ENCODE measurements at regions not wholly inside any gene's neighbourhood (a gene's known extent, or its start where the extent isn't known, plus 50 kb on each side); places are given as distances from the start of the nearest gene placed in this dataset.

- TF ChIP-seq, protein P1, sequence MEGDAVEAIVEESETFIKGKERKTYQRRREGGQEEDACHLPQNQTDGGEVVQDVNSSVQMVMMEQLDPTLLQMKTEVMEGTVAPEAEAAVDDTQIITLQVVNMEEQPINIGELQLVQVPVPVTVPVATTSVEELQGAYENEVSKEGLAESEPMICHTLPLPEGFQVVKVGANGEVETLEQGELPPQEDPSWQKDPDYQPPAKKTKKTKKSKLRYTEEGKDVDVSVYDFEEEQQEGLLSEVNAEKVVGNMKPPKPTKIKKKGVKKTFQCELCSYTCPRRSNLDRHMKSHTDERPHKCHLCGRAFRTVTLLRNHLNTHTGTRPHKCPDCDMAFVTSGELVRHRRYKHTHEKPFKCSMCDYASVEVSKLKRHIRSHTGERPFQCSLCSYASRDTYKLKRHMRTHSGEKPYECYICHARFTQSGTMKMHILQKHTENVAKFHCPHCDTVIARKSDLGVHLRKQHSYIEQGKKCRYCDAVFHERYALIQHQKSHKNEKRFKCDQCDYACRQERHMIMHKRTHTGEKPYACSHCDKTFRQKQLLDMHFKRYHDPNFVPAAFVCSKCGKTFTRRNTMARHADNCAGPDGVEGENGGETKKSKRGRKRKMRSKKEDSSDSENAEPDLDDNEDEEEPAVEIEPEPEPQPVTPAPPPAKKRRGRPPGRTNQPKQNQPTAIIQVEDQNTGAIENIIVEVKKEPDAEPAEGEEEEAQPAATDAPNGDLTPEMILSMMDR (IDR thresholded peaks at IDR 0.05; ENCODE audit: insufficient read depth, low read depth, low read length, missing control alignments) = no peak
Observed at GRCh38 chr18:66316701-66317100, 287.2 kb downstream of the CDH19 start.

DNA sequence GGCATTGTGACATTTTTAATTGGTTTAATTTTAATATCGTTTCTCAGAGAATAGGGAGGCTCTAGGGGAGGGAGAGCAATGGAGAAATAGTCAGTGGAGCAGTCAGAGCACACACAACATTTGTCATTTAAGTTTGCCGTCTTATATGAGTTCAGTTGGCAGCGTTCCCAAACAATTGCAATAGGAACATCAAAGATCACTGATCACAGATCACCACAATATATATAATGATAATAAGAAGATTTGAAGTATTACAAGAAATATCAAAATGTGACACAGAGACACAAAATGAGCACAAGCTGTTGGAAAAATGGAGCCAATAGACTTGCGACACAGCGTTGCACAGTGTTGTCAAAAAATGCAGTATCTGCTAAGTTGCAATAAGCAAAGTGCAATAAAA, 303.7 kb downstream of the CDH19 start:
- TF ChIP-seq, protein P1 (IDR thresholded peaks at IDR 0.05; ENCODE audit: insufficient read depth, low read depth, low read length, missing control alignments) = no peak
- DNase-seq (ENCODE audit: low read depth) = no peak
- H3K4me3 ChIP-seq (ENCODE audit: low read depth, low read length) = no peak overlapping the region

More at GRCh38 chr18:66316701-66317100, 287.2 kb downstream of the CDH19 start:
- H3K4me3 ChIP-seq (ENCODE audit: low read depth, low read length) = no peak overlapping the region
- no peak for DNase-seq (ENCODE audit: low read depth)

DNA sequence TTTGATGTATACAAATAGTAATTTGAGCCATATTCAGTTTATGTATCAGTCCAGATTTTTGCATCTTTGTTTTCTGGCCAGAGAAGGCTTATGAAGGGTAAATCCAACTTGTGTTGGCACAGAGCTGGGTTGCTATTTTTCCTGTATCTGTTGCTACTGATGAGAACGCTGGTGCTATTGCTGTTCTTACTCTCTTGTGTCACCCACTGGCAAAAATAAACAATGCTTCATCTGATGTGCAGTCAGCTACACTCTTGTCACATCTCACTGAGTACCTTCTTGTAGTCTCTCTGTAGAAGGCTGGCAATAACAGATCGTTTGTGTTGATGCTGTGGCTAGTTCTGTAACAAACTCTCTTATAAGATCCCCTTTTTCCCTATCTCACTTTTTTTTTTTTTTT, 323.4 kb downstream of the CDH19 start:
- H3K4me3 ChIP-seq (ENCODE audit: low read depth, low read length) = no peak overlapping the region

GRCh38 chr18:66271962-66272361, 331.9 kb downstream of the CDH19 start:
- TF ChIP-seq, protein P1 (IDR thresholded peaks at IDR 0.05; ENCODE audit: insufficient read depth, low read depth, low read length, missing control alignments) = no peak

More for the DNA sequence above, 323.4 kb downstream of the CDH19 start:
- no peak for DNase-seq (ENCODE audit: low read depth)
- TF ChIP-seq, protein P1 (IDR thresholded peaks at IDR 0.05; ENCODE audit: insufficient read depth, low read depth, low read length, missing control alignments) = no peak

DNA sequence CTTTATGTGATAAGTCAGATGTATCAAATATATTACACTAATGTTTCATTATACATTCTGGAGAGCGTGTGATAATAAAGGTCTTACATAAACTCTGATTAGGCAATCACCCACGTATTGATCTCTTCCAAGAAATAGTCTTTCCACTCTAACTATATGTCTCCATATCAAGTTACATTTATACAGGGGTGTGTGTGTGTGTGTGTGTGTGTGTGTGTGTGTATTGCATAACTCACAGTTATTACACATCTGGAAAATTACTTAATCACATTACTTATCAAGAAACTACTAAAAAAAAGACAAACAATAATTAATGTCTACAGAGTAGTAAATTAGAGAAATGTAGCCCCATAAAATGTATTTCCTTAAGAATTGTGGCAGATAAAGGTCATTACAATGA, 339.8 kb downstream of the CDH19 start:
- TF ChIP-seq, protein P1 (IDR thresholded peaks at IDR 0.05; ENCODE audit: insufficient read depth, low read depth, low read length, missing control alignments) = no peak
- no peak overlapping the region for H3K4me3 ChIP-seq (ENCODE audit: low read depth, low read length)
- no peak for DNase-seq (ENCODE audit: low read depth)

More at GRCh38 chr18:66271962-66272361, 331.9 kb downstream of the CDH19 start:
- no peak for DNase-seq (ENCODE audit: low read depth)
- H3K4me3 ChIP-seq (ENCODE audit: low read depth, low read length) = no peak overlapping the region

DNA sequence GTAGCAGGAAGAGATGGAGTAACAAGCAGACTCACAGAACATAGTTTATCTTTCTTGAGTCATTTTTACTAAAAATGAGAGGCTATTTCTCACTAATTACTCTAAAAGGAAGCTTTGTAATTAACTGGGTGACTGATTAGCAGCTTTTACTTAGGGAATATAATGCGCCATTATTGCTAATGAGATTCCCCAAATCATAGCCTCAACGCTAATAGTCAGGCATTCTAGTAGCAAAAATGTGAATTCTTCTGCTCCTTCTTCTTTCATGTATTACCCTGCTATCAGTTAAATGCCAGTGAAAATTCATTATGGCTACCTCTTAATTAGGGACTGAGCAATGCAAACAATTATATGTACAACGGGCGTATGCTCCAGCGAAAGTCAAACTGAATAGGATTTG, 349.8 kb downstream of the CDH19 start:
- TF ChIP-seq, protein P1 (IDR thresholded peaks at IDR 0.05; ENCODE audit: insufficient read depth, low read depth, low read length, missing control alignments) = no peak
- no peak overlapping the region for H3K4me3 ChIP-seq (ENCODE audit: low read depth, low read length)
- no peak for DNase-seq (ENCODE audit: low read depth)

GRCh38 chr18:66252703-66253102, 351.2 kb downstream of the CDH19 start:
- H3K4me3 ChIP-seq (ENCODE audit: low read depth, low read length) = no peak overlapping the region
- TF ChIP-seq, protein P1 (IDR thresholded peaks at IDR 0.05; ENCODE audit: insufficient read depth, low read depth, low read length, missing control alignments) = no peak
- no peak for DNase-seq (ENCODE audit: low read depth)

All from GM12865 (cell line).